Left ventricle myocardium inferior (tissue), 1 donor: ENCODE measurements at regions not wholly inside any gene's neighbourhood (a gene's known extent, or its start where the extent isn't known, plus 50 kb on each side); places are given as distances from the start of the nearest gene placed in this dataset.

Experiments
- DNase-seq: peaks from one replicate; pipeline ENCODE4 v3.0.0-alpha.2; 2020
- H3K27ac ChIP-seq: fragments of 200-600 bp; replicated peaks from 2 replicates; pipeline ENCODE4 v1.8.0; 2021
- H3K27me3 ChIP-seq: fragments of 200-600 bp; 2 replicates; pipeline ENCODE4 v1.8.0; 2021; ENCODE audit warnings: low read depth
- H3K36me3 ChIP-seq: fragments of 200-600 bp; 2 replicates; pipeline ENCODE4 v1.8.0; 2021
- H3K4me1 ChIP-seq: fragments of 200-600 bp; 2 replicates; pipeline ENCODE4 v1.8.0; 2021
- H3K4me3 ChIP-seq: fragments of 200-600 bp; 2 replicates; pipeline ENCODE4 v1.8.0; 2021; ENCODE audit warnings: mild to moderate bottlenecking, moderate library complexity
- H3K9me3 ChIP-seq: fragments of 200-600 bp; replicated peaks from 2 replicates; pipeline ENCODE4 v1.8.0; 2021
- intact Hi-C: fragments of 100-400 bp; cut with micrococcal nuclease; formaldehyde crosslinking; loops from one replicate; pipeline ENCODE4 v1.11.0; 2022
- TF ChIP-seq, protein P1 (sequence below): fragments of 200-600 bp; IDR thresholded peaks from 2 replicates; pipeline ENCODE4 v1.8.0; 2021; ENCODE audit warnings: antibody characterized with exemption, mild to moderate bottlenecking, borderline replicate concordance
- donor health status: DM: no; HTN: yes; CAD: no; lungs with severe emphysema.

DNA sequence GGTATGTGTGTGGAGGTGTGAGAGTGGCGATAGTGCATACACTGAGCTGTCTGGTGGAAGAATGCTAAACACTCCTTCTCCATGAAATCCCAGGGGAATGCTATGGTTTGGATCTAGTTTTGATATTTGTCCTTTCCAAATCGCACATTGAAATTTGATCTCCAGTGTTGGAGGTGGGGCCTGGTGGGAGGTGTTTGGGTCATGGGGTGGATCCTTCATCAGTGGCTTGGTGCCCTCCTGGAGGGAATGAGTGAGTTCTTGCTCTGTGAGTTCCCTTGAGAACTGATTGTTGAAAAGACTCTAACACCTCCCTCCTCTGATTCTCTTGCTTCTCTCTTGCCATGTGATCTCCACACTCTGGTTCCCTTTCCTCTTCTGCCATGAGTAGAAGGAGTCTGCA lies 114.1 kb upstream of the HHIP start:
- DNase-seq = no peak
- Histone ChIP-seq H3K27ac (no peak overlapping the region), H3K4me1 (no peaks in the 10 kb centered on the region), H3K4me3 (no peak overlapping the region), H3K27me3 (no peaks in the 10 kb centered on the region), H3K36me3 (no peaks in the 10 kb centered on the region), H3K9me3 (peaks cover 7% of the 10 kb centered on the region)
- intact Hi-C loops = no loop called here
- TF ChIP-seq, protein P1, sequence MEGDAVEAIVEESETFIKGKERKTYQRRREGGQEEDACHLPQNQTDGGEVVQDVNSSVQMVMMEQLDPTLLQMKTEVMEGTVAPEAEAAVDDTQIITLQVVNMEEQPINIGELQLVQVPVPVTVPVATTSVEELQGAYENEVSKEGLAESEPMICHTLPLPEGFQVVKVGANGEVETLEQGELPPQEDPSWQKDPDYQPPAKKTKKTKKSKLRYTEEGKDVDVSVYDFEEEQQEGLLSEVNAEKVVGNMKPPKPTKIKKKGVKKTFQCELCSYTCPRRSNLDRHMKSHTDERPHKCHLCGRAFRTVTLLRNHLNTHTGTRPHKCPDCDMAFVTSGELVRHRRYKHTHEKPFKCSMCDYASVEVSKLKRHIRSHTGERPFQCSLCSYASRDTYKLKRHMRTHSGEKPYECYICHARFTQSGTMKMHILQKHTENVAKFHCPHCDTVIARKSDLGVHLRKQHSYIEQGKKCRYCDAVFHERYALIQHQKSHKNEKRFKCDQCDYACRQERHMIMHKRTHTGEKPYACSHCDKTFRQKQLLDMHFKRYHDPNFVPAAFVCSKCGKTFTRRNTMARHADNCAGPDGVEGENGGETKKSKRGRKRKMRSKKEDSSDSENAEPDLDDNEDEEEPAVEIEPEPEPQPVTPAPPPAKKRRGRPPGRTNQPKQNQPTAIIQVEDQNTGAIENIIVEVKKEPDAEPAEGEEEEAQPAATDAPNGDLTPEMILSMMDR = no peak

DNA sequence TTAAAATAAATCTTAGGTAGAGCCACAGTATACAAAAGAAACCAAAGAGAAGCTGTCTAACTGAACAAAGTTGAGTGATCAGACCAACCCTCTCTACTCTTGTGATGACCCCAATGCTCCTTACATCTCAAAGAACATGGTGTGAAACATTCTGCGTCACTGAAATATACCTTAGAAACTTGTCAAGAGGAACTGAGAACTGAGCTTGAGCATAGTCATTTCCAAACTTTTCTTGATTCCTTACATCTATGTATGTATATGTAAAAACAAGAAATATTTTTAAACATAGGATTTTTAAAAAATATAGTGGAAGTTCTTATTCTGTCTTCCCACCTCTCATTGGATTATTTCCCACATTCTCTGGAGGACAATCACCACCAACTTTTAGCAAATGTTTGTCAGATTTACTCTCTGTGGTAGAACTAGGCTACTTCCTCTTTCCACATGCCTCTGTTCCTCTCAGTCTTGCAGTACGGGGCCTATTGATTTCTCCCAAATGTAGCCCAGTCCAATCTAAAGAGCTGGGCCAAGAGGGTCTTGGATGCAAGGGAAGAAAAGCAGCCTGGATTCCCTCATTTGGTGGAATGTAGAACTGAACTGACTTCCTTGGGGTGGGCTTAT lies 98.2 kb upstream of the HHIP start:
- no peaks in the 10 kb centered on the region for H3K4me1 ChIP-seq
- no peaks in the 10 kb centered on the region for H3K27me3 ChIP-seq
- DNase-seq = no peak
- no peak overlapping the region for H3K27ac ChIP-seq
- no peaks in the 10 kb centered on the region for H3K36me3 ChIP-seq
- H3K4me3 ChIP-seq = no peak overlapping the region
- TF ChIP-seq, protein P1 = no peak
- H3K9me3 ChIP-seq = peaks cover 11% of the 10 kb centered on the region
- intact Hi-C loops = no loop called here

DNA sequence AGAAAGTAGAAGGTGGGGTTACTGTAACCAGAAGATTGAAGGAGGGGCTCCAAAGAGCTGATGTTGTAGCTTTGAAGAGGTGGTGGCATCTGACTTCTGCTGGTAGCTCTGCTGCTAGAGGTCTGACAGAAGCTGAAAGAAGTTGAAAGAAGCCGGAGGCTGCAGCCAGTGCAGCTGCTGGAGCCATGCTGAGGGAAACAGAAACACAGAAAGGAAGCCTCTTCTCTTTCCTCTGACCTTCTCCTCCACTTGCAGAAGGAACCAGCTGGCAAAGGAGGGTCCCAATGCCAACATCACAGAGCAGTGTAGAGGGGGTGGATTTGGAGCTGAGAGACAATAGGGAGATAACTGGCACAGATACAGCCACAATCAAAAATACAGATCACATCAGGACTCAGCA lies 89.3 kb upstream of the HHIP start:
- Histone ChIP-seq H3K9me3 (no peaks in the 10 kb centered on the region), H3K27me3 (no peaks in the 10 kb centered on the region), H3K36me3 (no peaks in the 10 kb centered on the region), H3K27ac (no peak overlapping the region), H3K4me1 (no peaks in the 10 kb centered on the region), H3K4me3 (no peak overlapping the region)
- intact Hi-C loops = no loop called here
- TF ChIP-seq, protein P1 = no peak
- no peak for DNase-seq

DNA sequence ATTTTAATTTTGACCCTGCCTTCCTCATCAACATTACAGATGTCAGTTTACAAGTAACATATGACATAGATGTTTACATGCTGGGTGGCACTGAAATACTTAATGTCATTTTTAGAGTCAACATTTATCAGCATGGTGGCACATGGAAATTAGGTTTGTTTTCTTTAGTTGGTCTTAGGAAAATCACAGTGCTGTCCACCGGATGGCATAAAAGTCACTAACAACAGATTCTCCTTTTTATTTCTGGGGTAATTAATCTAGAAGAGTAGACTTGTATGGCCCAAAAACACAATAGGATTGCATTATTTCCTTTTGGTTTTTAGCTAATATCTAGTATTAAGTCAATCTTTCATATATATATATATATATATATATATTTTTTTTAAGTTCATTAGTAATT lies 88.6 kb upstream of the HHIP start:
- Histone ChIP-seq H3K36me3 (no peaks in the 10 kb centered on the region), H3K27ac (no peak overlapping the region), H3K4me1 (no peaks in the 10 kb centered on the region), H3K4me3 (no peak overlapping the region), H3K27me3 (no peaks in the 10 kb centered on the region), H3K9me3 (no peaks in the 10 kb centered on the region)
- DNase-seq = no peak
- intact Hi-C loops = no loop called here
- TF ChIP-seq, protein P1 = no peak

DNA sequence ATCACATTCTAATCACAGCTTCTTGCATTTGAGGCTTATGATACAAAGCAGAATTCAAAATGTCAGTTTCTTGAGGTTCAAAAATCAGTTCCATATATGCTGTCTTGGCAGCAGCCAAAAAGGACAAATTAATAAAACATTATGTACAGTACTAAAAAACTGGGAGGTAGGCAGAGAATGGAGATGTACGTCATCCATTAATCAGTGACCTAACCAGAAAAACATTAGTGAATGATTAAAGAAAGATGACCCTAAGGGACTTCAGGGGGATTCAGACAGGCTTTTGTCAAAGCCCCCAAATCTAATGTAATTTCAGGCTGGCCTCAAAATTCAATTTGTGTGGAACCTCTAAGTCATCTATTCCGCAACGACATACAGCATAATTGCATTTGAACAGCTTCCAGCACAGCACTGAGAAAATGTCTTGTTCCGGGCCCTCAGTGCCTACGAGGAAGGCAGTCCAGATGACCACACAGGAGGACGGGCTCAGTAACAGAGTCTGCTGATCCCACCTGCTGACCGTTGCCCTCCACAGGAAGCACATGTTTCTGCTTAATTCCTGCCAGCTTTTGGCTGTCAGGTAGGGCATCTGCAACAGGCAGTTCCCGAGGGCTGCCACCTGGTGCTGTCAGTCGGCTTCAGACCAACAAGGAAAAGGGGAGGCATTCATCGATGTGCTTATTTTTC lies 83.8 kb upstream of the HHIP start:
- Histone ChIP-seq H3K4me1 (no peaks in the 10 kb centered on the region), H3K27ac (no peak overlapping the region), H3K4me3 (no peak overlapping the region), H3K27me3 (no peaks in the 10 kb centered on the region), H3K36me3 (no peaks in the 10 kb centered on the region), H3K9me3 (no peaks in the 10 kb centered on the region)
- intact Hi-C loops = no loop called here
- no peak for DNase-seq
- TF ChIP-seq, protein P1 = no peak
